A549 (cell line): ENCODE measurements at regions not wholly inside any gene's neighbourhood (a gene's known extent, or its start where the extent isn't known, plus 50 kb on each side); places are given as distances from the start of the nearest gene placed in this dataset.

ENCODE experiments used
- ATAC-seq, 2 experiments: fragments of 200-7000 bp in 1 of 2; fragments of >200 bp in 1 of 2; cut with Nextera tagmentation in 1 of 2; cut with Tn5 transposase in 1 of 2; 3 replicates each; pipeline versions ENCODE4 v1.8.0 to v1.9.1; 2018 to 2020; ENCODE audit warnings: mild to moderate bottlenecking in 1 of 2, moderate library complexity in 1 of 2
- CTCF ChIA-PET: fragments of 300-600 bp; sonication (Branson Sonifier 250); formaldehyde crosslinking; extraction: SDS; loops from one replicate; lab custom pipeline; 2021; ENCODE audit warnings: antibody characterized with exemption, inconsistent platforms; lab: Yijun Ruan, JAX
- POLR2A ChIA-PET: fragments of 350-600 bp; formaldehyde crosslinking; extraction: SDS; loops from one replicate; lab custom pipeline; 2021; ENCODE audit warnings: antibody characterized with exemption, inconsistent platforms; lab: Yijun Ruan, JAX
- DNase-seq, 2 experiments: peaks; one replicate each; pipeline versions ENCODE4 v3.0.0 to v3.0.0-alpha.2; 2011 to 2016; ENCODE audit warnings: low read depth in 1 of 2, low spot score in 1 of 2
- FAIRE-seq: peaks from 2 replicates; lab custom pipeline; 2011; peaks lifted over from hg19 to GRCh38; lab: Jason Lieb, UNC
- H3K27ac ChIP-seq, 2 experiments: fragments of >200 bp; sonication (Bioruptor Twin); formaldehyde crosslinking; 3 replicates each; pipeline ENCODE4 v1.5.1; 2016 to 2017
- H3K4me1 ChIP-seq: fragments of >200 bp; sonication (Bioruptor Twin); formaldehyde crosslinking; 3 replicates; pipeline ENCODE4 v1.6.1; 2016
- H3K4me2 ChIP-seq: fragments of >200 bp; sonication (Bioruptor Twin); formaldehyde crosslinking; 3 replicates; pipeline ENCODE4 v1.6.1; 2016
- H3K4me3 ChIP-seq: fragments of >200 bp; sonication (Bioruptor Twin); formaldehyde crosslinking; 3 replicates; pipeline ENCODE4 v1.5.1; 2016
- H3K9me3 ChIP-seq: fragments of >200 bp; sonication (Bioruptor Twin); formaldehyde crosslinking; 3 replicates; pipeline ENCODE4 v1.6.1; 2016
- CBX2 ChIP-seq: fragments of 200-600 bp; sonication (generic); IDR thresholded peaks from 2 replicates; pipeline ENCODE4 v1.6.1; 2016; ENCODE audit warnings: low read depth, mild to moderate bottlenecking, borderline replicate concordance
- CEBPB ChIP-seq, 2 experiments: fragments of >200 bp in 1 of 2; sonication (Bioruptor Twin) in 1 of 2; formaldehyde crosslinking in 1 of 2; IDR thresholded peaks; 2 replicates each; pipeline ENCODE4 v1.6.1; 2012 to 2016
- EHF ChIP-seq: fragments of 250-450 bp; sonication (Bioruptor Pico); IDR thresholded peaks from 2 replicates; pipeline ENCODE4 v1.5.0; 2020; ENCODE audit warnings: mild to moderate bottlenecking
- EHMT2 ChIP-seq: fragments of 200-600 bp; sonication (generic); IDR thresholded peaks from 2 replicates; pipeline ENCODE4 v1.6.1; 2016; ENCODE audit warnings: antibody characterized with exemption, low read depth, mild to moderate bottlenecking, moderate library complexity
- ESRRA ChIP-seq: fragments of 150-350 bp; IDR thresholded peaks from 2 replicates; pipeline ENCODE4 v1.6.1; 2014; ENCODE audit warnings: mild to moderate bottlenecking, low read length, borderline replicate concordance
- MAFK ChIP-seq: fragments of 450-650 bp; IDR thresholded peaks from 2 replicates; pipeline ENCODE4 v1.6.1; 2014; ENCODE audit not compliant: partially characterized antibody
- NPAS2 ChIP-seq: fragments of 250-450 bp; sonication (Bioruptor Pico); IDR thresholded peaks from 2 replicates; pipeline ENCODE4 v1.8.0; 2022; ENCODE audit warnings: mild to moderate bottlenecking, moderate library complexity, borderline replicate concordance
- PBX3 ChIP-seq: IDR thresholded peaks from 2 replicates; pipeline ENCODE4 v1.6.1; 2012
- RARB ChIP-seq: fragments of 250-450 bp; sonication (Bioruptor Pico); IDR thresholded peaks from 2 replicates; pipeline ENCODE4 v1.8.0; 2021; ENCODE audit warnings: mild to moderate bottlenecking, moderate library complexity
- RCOR1 ChIP-seq: fragments of 150-350 bp; IDR thresholded peaks from 2 replicates; pipeline ENCODE4 v1.6.1; 2014; ENCODE audit warnings: antibody characterized with exemption, low read length, low read depth
- REST ChIP-seq: fragments of 200-600 bp; sonication (generic); IDR thresholded peaks from 2 replicates; pipeline ENCODE4 v1.6.1; 2016; ENCODE audit warnings: antibody characterized with exemption, mild to moderate bottlenecking, moderate library complexity
- RNF2 ChIP-seq: fragments of 200-600 bp; sonication (generic); IDR thresholded peaks from 2 replicates; pipeline ENCODE4 v1.6.1; 2016; ENCODE audit warnings: low read depth, mild to moderate bottlenecking, antibody characterized with exemption, moderate library complexity, borderline replicate concordance
- ZFP36 ChIP-seq: fragments of 450-650 bp; IDR thresholded peaks from 2 replicates; pipeline ENCODE4 v1.6.1; 2014; ENCODE audit warnings: borderline replicate concordance; ENCODE audit not compliant: partially characterized antibody
- WGBS: methylation state at CpG from one replicate; pipeline ENCODE4 v1.1.6; 2017; ENCODE audit errors: missing lambda C conversion rate; 5-methylcytosine and 5-hydroxymethylcytosine counted together

- Histone ChIP-seq H3K4me3 (no peak overlapping the region), H3K4me2 (no peak overlapping the region), H3K9me3 (no peaks in the 10 kb centered on the region; the same call in 2 of the 3 replicates), H3K4me1 (no peaks in the 10 kb centered on the region), H3K27ac (no peak overlapping the region)
- POLR2A ChIA-PET, result no interaction called here
- CTCF ChIA-PET, result no interaction called here
- no peak for DNase-seq
- TF ChIP-seq RARB (no peak), NPAS2 (CRISPR knock-in tag) (no peak), REST (no peak), CEBPB (IDR thresholded peaks at IDR 0.05) (no peak)
- no peak for FAIRE-seq
- 11% methylated on average over 2 of the region's 2 CpGs for WGBS
- ATAC-seq, result no peak
Observed at GRCh38 chr7:68401313-68401712, 1197.0 kb upstream of the AUTS2 start.

GRCh38 chr7:68406480-68406879 is 1191.8 kb upstream of the AUTS2 start:
- no peak for FAIRE-seq
- ChIA-PET POLR2A (no interaction called here), CTCF (interaction anchor here (0.8 kb wide), 1 partner anchor 14 kb away, joined by 4 read pairs; no protein-coding TSS in a partner anchor)
- WGBS, result 72% methylated on average over 4 of the region's 4 CpGs
- ATAC-seq, result no peak
- H3K4me2 ChIP-seq, result no peak overlapping the region
- H3K4me3 ChIP-seq, result no peak overlapping the region
- no peak for DNase-seq
- H3K9me3 ChIP-seq, result no peaks in the 10 kb centered on the region
- TF ChIP-seq MAFK (no peak), ZFP36 (no peak), EHF (CRISPR knock-in tag) (no peak), RCOR1 (no peak), EHMT2 (no peak), CBX2 (no peak), RNF2 (no peak), ESRRA (no peak)
- H3K27ac ChIP-seq, result no peak overlapping the region
- no peaks in the 10 kb centered on the region for H3K4me1 ChIP-seq

GRCh38 chr7:68407460-68407859 is 1190.8 kb upstream of the AUTS2 start:
- ChIA-PET POLR2A (no interaction called here), CTCF (interaction anchor here (0.8 kb wide), 1 partner anchor 15 kb away, joined by 4 read pairs; no protein-coding TSS in a partner anchor)
- DNase-seq (no peak), FAIRE-seq (no peak), ATAC-seq (no peak)
- Histone ChIP-seq H3K27ac (no peak overlapping the region), H3K4me3 (no peak overlapping the region), H3K4me1 (no peaks in the 10 kb centered on the region), H3K4me2 (no peak overlapping the region), H3K9me3 (no peaks in the 10 kb centered on the region)
- TF ChIP-seq REST (peak; percentile 67; the same call in 1 of the 2 replicates), PBX3 (no peak)
